SK-N-MC (cell line): ENCODE measurements at regions not wholly inside any gene's neighbourhood (a gene's known extent, or its start where the extent isn't known, plus 50 kb on each side); places are given as distances from the start of the nearest gene placed in this dataset.

Experiments
- EZH2 ChIP-seq: fragments of 200-600 bp; sonication (generic); IDR thresholded peaks from one replicate; pipeline ENCODE4 v1.6.1; 2017; ENCODE audit warnings: antibody characterized with exemption
- POLR2AphosphoS5 ChIP-seq: IDR thresholded peaks from 2 replicates; pipeline ENCODE4 v1.6.1; 2012; ENCODE audit warnings: mild to moderate bottlenecking, low read depth, low read length, borderline replicate concordance

DNA sequence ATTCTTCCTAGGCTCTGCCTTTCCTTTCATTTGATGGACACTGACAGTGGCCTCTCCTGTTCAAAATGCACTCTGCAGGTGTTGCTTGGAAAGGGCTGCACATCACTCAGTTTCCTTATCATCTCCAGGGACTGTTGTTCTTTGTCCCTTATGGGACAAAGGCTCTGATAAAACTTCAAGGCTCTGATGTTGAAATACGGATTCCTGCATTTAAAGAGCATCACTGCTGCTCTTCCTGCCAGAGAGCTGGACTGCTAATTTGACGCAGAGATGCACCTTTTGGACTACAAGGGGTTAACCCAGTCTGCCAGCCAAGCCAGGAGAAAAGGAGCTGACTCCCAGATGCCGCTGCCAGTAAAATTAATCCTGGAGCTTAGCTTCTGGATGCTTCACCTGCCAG lies 952.1 kb downstream of the DIAPH3 start:
- TF ChIP-seq EZH2 (no peak), POLR2AphosphoS5 (no peak)
